ENCODE measurements at regions not wholly inside any gene's neighbourhood (a gene's known extent, or its start where the extent isn't known, plus 50 kb on each side); places are given as distances from the start of the nearest gene placed in this dataset.
"Not testable (repeated sequence)": the region's sequence is repeated elsewhere in the genome, so short reads cannot be mapped to it uniquely, and the experiment has no call there.

DNA sequence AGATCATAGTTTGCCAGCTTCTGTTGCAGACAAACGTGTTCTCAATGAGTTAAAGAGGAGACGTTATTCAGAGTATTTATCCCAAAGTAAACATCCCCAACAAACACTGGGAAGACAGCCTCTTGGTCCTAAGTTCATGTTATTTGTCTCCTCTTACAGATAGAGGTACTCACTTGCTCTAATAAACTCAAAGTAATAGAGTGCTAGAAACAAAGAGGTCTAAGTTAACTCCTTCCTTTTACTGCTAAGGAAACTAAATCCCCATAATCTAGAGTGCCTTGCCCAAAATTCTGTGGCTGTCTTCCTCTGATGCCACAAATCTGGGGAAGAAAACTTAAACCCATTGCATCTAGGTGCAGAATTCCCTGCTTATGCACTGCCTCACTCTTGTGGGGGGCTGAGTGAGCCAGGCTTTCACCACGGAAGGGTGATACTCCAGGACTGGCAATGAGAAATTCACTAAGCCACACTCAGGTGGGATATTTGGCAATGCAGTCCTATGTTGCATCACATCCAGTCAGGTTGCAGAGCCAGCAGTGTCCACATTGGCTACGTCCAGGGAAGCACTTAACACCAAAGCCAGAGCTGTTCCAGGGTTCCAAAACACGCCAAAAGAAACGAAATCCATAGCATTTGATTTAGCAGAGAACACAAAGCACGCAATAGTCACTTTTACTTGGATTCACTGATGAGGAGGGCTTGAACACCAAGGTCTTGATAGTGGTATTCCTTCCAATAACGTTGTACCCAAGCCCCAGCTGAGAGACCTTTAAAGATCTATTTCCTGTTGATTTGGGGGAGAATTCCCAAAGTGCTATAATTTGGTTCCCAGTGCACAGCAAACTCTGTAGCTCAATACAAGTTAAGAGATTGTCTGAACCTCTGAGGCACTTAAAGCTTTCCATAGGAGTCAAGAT lies 81.0 kb upstream of the FOXQ1 start:
- no peak for DNase-seq (ENCODE audit: low spot score)

DNA sequence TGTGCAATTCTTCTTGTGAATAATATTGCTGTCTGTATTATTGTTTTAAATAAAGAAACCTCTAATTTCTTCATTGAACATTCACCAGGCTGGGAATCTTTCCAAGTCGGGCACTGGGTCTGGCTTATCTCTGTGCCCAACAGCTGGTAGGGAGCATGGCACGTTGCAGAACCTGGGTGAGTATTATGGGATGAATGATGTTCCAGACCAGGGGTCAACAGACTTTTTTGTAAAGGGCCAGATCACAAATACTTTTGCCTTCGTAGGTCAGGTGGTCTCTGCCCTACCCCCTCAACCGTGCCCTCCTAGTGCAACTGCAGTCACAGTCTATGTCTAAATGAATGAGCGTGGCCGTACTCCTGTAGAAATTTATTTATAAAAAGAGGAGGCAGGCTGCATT lies 81.6 kb upstream of the FOXQ1 start:
- no peak for DNase-seq (ENCODE audit: low spot score)

DNA sequence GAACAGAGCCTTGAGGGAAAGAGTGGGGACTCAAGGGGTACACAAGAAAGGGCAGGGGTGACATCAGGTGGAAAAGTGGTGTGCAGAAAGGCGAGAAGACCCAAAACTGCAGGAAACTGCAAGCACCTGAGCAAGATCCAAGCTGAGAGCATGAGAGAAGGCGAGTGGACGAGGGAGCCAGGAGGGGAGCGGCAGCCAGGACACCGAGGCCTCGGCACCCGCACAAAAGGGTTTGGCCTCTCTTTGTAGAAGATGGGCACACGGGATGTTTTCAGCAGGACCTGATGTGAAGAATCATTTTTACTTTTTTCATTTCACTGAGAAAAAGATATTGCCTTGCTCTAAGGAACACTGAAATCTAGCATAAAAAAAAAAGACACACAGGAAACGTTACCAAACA lies 82.1 kb upstream of the FOXQ1 start:
- DNase-seq (ENCODE audit: low spot score) = no peak

DNA sequence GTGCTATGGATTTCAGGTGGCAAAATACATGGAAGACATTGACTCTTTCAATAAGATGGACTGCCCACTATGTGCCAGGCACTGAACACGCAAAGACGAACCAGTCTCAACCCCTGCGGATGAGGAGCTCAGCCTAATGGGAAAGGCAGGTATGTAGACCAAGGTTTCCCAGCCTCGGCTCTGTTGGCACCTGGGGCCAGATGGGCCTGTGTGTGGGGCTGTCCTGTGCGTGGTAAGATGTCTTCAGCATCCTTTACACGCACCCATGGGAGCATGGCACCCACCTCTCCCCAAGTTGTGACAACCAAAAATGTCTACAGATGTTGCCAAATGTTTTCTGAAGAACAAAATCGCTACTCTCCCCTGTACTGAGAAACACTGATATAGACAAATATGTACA lies 82.6 kb upstream of the FOXQ1 start:
- no peak for DNase-seq (ENCODE audit: low spot score)

DNA sequence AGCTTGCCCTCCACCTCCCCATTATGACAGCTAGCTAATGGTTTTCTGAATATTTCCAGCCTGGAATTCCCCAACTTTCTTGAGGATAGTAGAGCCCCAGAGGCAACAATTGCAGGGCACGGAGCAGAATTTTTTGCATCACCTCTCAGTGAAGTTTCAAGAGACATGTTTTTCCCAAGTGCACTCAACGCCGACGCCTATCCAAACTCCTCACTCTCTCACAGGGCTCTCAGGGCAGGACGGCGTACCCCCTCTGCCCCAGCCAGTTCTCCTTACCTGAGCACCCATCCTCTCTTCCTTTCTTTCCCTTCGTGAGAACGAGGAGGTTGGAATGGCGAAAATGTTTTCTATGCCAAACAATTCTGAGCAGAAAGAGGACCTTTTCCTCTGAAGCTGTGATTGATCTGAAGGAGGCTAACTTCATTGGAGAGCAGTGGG lies 83.1 kb upstream of the FOXQ1 start:
- no peak for DNase-seq (ENCODE audit: low spot score)

DNA sequence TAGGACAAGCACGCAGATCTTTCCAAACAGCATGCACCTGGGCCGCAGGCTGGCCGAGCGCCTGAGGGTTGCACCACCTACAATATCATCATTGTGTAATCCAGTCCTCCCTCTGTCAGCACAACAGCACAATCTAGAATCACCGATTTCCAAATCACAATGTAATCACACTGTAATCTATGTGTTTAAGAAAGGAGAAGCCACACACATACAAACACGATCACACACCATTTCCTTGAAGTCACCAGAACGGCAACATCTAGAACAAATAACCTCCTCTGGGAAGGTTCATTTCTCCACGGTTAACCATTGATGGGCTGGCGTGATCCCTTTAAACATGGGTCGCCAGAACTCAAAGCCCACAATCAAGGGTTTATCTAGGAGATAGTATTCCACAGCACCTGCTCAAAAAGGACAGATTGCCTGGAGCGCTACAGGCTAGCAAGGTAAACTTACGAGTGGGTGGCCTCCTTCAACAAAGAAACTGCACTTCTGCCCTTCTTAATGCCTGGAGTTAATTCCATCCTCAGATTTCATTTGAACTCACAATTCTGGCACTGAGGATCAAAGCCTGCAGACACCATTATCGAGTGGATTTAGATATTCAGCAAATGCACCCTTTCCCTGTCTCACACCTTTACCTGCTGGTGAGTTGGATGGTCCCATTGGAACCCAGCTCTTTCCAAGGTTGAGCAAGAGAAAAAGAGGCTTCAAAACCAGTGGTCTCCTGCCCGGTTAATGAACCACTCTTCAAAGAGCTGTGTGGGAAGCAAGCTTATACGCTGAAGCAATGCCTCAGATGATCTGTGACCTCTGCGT lies 83.8 kb upstream of the FOXQ1 start:
- no peak for DNase-seq (ENCODE audit: low spot score)

DNA sequence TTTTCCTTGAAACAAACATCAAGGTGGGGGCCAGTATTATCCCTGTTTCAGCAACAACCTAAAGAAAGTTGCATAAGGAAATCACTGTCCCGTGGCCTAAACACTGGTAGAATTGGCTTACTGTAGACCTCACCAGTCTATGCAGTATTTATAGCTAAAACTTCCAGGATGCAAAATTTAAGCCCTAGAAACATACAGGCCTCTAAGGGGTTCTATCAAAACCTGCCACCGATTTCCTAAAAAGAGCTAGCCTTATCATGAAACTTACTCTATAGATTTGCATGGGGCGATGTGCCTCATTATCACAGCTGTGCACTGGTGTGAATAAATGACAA lies 84.3 kb upstream of the FOXQ1 start:
- DNase-seq (ENCODE audit: low spot score) = no peak

DNA sequence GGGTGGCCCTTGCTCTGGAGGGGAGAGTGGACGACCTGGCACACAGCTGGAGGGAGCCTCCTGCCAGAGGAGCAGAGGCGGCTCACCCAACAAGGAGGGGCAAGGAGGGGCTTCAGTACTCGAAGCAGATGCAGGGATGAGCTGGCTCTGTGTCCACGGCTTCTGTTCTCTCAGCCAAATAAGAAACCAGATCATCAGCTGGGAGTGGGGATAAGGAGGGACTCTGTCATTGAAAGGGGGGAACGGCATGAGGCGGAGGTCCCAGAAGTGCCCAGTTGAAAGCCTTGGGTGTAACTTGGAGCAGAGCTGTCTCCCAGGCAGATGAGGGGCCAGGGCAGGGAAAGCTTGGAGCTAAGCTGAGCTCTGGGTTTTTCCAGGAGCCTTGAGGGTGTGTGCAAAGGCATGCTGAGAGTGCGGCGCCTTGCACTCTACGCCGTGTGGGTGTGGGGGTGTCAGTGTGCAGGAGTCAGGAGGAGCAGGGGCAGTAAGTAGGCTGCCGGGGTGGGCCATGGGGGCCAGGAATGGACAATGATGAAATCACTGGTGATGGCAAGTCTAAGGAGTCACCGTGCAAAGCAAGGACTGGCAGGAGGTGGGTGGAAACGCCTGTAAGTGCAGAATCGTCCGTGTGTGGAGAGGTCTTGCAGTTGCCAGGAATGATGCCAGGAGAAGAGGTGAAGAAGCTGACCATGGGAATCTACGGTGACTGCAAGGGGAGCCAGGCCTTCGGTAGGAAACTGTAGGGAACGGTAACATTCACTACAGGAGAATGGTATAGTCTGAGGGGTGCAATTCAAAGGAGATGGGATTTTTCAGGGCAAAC lies 85.4 kb upstream of the FOXQ1 start:
- DNase-seq (ENCODE audit: low spot score) = no peak

DNA sequence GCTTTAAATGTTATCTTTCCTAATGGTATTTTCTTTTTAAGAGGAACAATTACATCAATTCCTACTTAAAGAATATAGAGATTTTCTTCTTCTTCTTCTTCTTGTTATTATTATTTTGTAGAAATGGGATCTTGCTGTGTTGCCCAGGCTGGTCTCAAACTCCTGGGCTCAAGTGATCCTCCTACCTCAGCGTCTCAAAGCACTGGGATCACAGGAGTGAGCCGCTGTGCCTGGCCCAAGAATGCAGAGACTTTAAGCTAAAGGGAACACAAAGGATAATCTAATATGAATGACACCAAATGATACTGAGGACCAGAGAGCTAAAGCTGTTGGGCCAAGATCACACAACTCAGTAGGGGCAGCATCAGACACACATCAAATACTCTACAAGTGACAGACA lies 87.4 kb upstream of the FOXQ1 start:
- DNase-seq (ENCODE audit: low spot score) = no peak

DNA sequence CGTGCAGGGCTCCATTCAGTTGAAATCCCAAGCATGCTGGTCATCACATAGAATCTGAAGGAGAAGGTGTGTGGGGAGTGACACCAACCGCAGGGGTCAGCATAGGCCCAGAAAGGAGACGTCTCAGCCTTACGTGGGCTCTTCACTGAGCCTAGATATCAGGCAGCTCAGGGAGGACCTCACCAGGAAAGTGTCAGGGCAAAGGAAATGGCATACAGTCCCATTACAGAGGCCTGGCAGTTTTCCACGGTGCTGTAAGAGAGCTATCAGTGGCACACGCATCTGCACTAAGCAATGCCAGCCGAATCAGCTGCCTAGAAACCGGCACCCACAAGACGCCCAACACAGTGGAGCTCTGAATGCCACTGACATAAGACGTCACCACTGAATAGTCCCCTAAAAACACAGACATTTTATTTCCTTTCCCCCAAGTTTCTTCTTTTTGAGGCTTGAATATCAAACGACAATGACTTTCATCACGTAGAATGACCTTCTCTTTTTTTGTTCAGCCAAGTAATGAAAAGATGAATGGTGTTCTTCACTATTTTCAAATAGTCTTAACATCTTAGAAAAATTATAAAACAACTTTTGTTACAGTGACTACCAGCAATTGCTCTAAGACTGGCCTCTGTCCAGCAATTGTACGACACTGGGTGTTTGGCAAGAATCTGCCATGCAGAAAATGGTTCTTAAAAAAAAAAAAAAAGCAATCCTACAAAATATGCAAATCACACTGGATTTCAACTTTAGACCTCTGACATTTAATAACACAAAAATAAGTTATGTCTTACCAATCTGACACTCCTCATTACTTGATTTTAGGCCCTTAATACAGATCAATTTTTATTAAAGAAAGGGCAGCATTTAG lies 88.9 kb upstream of the FOXQ1 start:
- no peak for DNase-seq (ENCODE audit: low spot score)

DNA sequence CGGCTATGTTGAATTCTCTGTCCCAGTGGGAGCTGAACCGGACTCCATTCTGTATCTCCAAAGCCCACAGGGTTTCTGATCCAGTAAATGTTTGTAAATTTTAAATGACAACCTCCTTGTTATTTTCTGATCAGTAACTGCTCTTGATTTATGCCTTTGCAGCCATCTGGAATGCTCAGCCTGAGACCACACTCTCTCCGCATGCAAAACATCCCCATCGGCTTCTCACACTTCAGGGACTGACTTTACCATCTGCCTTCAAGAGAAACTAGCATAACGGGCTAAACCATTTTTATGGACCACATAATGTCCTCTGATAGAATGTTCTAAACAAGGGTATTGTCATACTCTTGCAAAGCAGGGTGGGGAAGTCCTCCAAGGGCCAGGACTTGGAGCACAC lies 94.5 kb upstream of the FOXQ1 start:
- DNase-seq (ENCODE audit: low spot score) = no peak

DNA sequence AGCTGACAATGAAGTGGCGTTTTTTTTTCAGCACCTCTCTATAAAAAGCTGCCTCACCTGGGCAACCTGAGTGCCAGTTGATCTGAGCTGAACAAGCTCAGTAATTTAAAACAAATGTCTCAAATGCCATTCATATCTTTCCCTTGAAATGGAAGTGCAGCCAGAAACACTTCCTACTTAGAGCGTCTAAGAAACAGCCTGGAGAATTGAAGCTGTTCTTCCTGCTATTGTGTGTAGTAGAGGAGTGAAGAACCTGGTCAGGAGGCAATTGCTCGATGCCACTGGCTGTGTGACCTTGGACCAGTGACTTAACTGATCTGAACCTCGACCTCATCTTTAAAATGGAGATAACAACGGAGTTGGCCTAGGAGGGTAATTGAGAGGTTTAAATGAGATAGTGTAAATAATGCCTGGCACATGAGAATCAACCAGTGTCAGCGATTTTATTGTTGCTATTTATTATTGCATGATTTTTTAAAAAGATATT lies 95.4 kb upstream of the FOXQ1 start:
- no peak for DNase-seq (ENCODE audit: low spot score)

DNA sequence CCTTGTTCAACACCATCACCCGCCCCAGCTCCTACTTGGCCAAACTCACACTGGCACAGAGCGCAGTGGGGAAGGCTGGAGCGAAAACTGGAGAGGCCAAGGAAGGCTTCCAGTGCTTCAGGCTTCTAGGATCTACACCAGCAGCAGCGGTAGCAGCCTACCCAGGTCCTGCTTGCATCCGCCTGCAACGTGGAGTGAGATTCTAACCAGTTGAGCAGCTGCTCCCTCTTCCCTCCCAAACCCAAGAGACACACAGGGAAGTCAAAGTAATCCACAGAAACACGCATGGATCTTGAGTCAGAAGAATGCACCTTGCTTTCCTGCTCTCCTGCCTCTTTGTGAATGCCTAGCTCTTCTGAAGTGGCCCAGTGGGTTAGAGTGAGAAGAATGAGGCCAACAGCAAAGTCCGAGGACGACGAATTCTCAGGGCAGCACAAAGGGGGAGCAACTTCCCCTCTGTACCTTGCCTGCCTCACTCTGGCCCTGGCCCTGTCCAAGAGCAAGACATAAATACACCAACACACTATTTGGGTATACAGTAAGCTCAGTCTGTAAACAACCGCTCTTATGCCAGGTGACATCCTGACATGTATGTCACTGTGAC lies 95.9 kb upstream of the FOXQ1 start:
- no peak for DNase-seq (ENCODE audit: low spot score)

DNA sequence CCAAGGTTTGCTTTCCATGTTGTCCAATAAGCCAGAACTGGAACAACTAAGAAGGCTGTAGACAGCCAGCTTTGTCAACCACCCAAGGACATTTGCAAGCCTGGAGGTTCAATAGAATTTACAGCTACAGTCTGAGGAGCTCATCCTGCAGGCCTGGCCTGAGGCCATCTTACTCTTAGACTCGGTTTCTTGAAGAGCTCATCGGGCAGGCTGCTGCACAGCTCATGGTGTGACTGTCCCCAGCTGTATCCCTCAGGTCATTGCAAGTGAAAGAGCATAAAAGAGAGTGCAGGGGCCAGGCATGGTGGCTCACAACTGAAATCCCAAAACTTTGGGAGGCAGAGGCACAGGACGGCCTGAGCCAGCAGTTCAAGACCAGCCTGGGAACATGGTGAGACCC lies 96.9 kb upstream of the FOXQ1 start:
- DNase-seq (ENCODE audit: low spot score) = no peak

DNA sequence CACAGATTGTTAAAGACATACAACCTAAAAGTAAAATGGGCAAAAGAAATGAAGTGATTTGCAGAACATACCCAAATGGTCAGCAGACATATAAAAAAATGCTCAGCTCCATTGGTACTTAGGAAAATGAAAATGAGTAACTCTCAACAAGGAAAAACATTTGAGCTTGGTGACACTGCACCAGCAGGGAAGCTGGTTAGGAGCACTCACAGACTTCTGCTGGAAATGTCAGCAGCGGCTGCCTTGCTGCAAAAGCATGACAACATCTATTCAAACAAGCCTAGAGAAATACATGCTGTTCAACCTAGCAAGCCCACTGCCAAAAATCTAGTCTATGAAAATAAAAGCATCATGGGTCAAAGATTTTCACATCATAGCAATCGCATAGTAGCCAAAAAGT lies 99.0 kb upstream of the FOXQ1 start:
- no peak for DNase-seq (ENCODE audit: low spot score)

DNA sequence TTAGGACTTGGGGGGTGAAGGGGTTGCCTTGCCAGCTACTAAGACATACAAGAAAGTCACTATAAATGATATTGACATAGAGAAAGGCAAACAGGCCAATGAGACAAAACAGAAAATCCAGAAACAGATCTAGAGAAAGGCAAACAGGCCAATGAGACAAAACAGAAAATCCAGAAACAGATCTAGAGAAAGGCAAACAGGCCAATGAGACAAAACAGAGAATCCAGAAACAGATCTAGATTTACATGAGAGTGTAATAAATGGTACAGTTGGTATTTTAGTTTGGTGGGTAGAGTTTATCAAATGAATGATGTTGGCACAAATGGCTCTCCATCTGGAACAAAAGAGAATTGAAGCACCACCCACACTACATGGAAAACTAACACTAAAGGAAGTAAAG lies 99.8 kb upstream of the FOXQ1 start:
- not testable (repeated sequence) for DNase-seq (ENCODE audit: low spot score)

DNA sequence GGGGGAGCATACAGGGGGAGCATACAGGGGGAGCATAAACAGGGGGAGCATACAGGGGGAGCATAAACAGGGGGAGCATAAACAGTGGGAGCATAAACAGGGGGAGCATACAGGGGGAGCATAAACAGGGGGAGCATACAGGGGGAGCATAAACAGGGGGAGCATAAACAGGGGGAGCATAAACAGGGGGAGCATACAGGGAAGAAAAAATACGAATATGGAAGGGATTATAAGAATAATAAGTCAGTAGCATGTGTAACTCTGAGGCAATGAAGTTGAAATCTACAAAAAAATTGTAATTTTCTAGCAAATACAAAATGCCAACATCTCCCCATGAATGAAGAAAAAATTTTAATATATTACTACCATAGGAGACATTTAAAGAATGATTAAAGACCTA lies 101.3 kb upstream of the FOXQ1 start:
- DNase-seq (ENCODE audit: low spot score) = not testable (repeated sequence)

DNA sequence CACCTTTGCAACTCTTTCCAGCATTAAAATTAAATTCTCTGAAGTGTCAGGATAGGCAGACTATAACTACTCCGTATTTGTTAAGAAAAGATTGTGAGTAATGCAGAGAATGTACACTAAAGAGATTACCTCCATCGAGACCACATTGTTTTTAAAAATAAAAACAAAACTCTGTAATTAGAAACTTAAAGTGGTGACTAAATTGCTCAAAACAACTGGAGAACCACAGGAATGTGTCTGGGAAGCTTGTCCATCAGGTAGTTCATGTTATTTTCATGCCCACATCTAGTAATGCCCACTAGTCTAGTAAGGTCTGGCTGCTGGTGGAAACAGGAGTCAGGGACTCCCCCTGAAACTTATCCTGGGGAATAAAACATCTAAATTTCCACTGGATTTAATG lies 103.0 kb upstream of the FOXQ1 start:
- peak; percentile 20 for DNase-seq (ENCODE audit: low spot score)

DNA sequence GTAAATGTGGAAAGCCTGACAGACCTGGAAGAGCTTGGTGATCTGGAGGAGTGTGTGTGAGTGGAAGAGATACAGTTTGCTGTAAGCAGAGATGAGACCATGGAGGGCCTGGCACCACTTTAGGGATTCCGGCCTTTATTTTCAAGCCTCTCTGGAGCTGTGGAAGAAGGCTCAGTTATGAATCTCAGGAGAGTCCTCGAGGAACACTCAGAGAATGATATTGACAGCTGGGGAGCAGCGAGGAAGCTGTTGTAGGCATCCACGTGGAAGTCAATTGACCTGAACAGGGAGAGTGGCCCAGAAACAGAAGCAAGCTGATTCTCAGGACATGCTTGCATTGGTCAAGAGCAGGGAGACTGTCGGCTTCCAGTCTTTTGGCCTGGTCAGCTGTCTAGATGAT lies 108.4 kb upstream of the FOXQ1 start:
- no peak for DNase-seq (ENCODE audit: low spot score)

DNA sequence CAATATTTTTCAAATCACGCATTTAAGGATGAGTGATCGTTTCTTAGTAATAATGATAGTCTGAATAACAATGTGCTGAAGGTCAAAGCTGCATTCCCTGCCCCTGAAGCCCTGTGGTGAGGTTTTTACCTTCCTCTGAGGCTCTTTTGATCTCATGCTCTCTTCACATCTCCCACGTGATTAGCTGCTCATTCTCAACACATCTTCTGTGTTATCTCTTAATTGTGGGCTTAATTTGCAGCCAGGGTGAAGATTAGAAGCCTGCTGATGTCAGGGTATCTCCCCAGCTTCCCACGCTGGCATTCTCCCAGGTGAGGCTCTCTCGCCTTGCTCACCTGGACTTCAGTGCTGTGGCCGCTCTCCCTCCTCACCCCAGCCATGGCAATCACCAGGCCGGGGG lies 109.7 kb upstream of the FOXQ1 start:
- no peak for DNase-seq (ENCODE audit: low spot score)

All from AG08395 (cell line).